AG20443 (cell line): ENCODE measurements at regions not wholly inside any gene's neighbourhood (a gene's known extent, or its start where the extent isn't known, plus 50 kb on each side); places are given as distances from the start of the nearest gene placed in this dataset.

ENCODE experiments used
- DNase-seq: peaks from one replicate; pipeline ENCODE4 v3.0.0; 2012; ENCODE audit warnings: low spot score, mixed read lengths

DNA sequence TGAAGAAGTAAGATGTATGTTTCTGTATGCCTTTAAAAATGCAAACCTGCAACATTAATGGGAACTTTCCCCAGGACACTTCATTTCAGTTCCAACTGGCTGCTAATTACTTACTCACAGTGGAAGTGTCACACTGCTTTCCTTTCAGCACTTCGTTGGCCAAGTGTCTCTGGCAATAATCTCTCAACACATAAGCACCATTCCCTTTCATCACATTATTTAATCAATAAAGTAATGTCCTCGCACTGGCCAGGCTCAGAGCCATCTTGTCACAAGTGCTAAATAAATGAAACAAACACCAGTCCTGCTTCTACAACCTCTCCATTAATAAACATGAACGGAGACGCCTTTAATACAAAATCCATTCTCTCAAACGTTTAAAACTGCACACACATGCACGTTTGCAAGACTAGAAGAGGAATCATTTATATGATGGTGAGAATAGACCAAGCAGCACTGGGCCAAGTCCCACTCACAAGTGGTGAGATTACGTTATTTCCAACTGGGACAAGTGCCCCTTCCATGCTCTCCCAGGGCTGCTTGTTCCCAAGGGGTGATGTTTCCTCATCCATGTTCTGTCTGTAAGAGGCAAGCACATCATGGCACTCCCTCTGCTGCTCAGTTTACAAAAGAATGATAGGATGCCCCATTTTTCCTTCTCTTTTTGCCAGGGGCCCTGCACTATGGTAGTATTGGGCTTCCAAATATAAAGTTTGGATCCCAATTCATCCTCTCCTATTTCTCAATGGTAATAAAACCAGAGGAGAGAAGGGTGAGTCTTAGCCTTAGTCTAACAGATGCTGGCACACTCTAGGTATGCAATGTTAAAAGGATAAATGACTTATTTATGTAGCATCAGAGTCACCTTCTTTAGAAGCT is 56.8 kb upstream of the ETAA1 start:
- peak; percentile 5 for DNase-seq

GRCh38 chr2:67341012-67341318 is 56.2 kb upstream of the ETAA1 start:
- no peak for DNase-seq

- no peak for DNase-seq
These were observed 55.8 kb upstream of the ETAA1 start for GRCh38 chr2:67341336-67341735.

DNA sequence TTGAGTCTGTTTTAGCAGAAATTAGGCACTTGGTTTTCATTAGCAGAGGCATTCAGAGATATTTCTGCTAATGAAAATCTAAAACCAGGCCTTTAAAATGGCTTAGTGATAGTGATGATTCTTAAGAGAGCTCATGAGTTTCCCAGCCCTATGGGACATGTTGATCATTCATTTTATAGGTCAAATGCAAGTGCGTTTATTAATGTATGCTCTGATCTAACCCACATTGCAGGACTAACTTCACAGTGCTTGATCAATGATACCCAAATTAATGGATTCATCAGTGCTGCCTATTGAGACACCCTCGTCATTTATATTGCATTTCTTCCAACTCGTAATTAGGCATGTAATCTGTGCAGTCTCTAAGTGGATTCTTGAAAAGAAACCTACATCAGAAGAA is 54.7 kb upstream of the ETAA1 start:
- DNase-seq = no peak

GRCh38 chr2:67346718-67347407 is 50.3 kb upstream of the ETAA1 start:
- DNase-seq = no peak
